EL (cell line): ENCODE measurements at regions not wholly inside any gene's neighbourhood (a gene's known extent, or its start where the extent isn't known, plus 50 kb on each side); places are given as distances from the start of the nearest gene placed in this dataset.
A peak's percentile ranks its signal among the peaks of the same experiment; 100 is the strongest.

ENCODE experiments used
- DNase-seq: peaks from one replicate; pipeline ENCODE4 v3.0.0-alpha.2; 2016

DNA sequence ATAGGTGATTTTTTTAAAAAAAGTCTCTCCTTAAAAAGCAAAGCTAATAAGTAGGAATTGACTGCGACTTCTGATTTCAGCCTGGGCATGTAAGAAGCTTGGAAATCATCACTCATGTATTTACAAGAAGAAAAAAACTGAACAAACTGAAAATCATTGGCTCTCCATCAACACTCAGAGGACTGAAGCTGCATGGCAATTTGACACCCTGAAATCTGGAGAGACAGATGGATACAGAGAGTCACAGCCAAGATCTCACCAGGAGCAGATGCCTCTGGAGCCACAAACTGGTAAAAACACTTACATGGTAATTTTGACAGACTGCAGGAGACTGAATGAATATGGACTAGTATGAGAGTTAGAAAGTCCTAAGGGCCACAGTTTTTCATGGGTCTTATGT is 191.2 kb upstream of the TCF21 start:
- DNase-seq = no peak

DNA sequence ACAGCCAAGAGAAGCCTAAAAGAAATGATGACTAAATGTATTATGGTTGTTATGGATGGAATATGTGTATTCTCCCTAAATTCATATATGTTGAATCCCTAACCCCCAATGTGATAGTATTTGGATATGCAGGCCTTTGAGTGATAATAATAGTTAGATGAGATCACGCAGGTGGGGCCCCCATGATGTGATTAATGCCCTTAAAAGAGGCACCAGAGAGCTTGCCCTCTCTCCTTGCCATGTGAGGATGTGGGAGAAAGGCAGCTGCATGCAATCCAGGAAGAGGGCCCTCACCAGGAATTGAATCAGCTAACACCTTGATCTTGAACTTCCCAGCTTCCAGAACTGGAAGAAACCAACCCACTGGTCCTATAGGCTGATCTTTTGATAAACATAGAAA is 190.6 kb upstream of the TCF21 start:
- DNase-seq = no peak

DNA sequence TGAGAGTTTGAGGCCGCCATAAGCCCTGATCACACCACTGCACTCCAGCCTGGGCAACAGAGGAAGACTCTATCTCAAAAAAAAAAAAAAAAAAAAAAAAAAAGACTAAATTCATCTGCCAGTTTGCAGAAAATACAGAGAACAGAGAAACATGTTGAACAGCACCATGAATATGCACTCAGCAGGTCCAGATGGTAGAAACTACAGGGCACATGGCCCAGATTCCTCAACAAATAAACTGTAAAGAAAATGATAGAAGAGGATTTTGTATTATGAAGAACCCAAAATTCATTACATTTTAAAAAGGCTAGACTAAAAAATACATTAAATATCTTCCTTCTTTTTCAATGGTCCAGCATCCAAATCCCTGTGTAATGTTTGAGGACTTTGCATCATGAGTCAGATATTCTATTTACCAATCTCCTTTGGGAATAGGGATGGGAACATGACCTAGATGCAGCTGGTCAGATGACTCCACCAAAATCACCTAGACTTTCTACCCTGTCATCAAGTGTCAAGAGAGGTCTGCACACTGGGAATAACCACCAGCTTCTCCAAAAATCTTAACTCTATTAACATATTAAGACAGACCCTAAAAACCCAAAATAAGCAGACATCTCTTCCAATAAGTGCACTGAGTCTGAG is 189.1 kb upstream of the TCF21 start:
- no peak for DNase-seq

DNA sequence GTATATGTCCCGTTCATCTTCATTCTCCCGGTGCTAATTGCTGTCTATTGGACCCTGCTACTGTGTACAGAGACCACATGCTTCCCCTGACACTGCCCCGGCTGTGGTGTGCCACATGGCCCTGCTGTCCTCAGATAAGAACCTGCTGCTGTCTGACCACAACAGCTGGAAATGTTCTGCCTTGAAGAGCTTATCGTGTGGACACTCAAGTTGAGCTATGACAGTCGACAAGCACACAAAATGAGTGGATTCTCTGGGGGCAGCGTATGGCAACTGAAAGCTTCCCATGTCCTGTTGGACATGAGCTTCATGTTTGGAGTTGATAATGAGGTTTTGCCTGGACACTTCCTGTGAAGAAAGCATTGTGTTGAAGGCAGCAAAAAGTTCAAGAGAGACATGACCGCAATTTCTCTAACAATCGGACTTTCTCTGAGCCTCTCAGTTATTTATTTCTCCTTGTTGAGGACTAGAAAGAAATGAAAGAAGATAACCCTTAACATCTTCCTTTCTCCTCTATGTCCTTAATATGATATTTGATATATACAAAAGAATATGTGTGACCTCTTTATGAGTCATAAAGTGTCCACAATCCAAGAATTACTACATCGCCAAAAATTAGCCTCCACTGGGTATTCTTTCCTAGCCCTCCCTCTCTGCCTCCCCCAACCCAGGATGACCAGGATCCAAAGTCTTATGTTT is 187.1 kb upstream of the TCF21 start:
- DNase-seq = no peak

DNA sequence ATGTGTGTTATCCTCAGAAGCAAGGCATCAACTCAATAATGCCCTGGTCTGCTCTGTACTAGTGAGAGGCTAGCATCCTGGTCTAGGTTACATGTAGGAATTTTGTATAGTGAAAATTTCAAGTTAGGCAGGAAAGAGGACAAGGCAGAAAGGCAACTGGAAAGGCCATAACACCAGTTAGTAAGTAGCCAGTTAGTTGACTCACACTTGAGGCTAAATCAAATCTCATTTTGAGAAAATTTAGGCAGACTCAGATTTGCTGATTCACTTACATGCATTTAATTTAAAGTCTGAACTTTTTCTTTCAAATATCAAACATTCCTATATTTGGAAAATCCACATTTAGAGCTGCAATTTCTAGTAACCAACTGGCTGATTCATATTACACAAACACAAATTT is 184.5 kb upstream of the TCF21 start:
- DNase-seq = no peak

DNA sequence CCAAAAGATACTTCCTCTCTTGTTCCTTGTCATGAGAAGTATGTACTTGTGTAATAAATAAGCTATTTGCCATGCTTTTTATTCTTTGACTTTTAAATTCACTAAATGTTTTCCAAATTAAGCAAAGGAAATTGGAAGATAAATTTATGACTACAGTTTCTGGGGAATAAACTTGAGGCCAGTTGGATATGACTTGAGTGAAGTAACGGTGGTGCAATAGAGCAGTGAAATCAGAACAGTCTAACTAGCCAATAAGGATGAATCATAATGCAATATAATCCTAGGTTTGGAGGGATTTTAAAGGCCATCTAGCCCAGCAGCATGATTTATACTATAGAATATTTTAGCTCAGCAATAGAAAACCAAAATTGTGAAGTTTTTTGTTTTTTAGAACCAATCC is 183.8 kb upstream of the TCF21 start:
- peak; percentile 67 for DNase-seq

DNA sequence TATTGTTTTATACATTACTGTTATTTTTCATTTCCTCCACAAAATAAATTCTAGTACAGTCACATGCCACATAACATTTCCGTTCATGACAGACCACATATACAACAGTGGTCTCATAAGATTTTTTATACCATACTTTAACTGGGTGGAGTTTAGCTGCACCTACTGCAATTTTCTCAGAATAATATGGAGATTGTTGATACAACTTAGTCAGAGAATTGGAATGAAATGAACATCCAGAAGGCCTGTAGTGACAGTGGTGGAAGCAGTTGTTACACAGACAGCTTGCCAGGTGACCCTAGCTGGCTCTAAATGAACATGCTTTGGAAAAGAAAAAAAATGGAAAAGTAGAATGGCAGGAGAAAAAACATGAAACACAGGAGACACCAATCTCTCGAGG is 183.2 kb upstream of the TCF21 start:
- DNase-seq = peak; percentile 78

DNA sequence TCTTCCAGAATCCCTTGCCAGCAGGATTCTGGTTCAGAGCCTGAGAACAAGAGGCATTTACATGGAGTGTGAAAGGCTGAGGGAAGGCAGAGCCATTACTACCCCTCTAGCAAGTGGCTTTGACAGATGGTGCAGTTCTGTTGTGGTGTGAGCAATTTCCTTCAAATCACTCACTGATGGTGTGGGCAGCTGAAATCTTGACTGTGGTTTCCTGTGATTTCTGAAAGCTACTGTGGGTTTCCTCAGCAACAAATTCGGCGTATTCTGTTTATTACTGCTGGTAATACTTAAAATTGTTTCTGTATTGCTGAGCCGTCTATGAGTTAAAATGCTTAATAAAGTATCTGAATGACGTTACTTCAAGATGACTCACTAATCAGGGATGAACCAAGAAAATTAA is 181.5 kb upstream of the TCF21 start:
- DNase-seq = peak; percentile 91

DNA sequence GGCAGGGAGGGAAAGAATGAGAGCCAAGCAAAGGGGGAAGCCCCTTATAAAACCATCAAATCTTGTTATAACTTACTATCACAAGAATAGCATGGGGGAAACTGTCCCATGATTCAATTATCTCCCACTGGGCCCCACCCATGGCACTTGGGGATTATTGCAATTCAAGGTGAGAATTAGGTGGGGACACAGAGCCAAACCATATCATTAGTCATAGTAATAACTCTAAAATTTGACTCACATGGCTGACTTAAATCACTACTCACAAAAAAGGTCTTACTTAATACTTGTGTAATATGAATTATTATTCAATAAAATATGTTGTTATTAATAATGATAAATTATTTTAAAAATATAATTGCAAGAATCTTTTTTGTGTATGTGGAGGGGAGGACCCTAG is 178.1 kb upstream of the TCF21 start:
- no peak for DNase-seq

DNA sequence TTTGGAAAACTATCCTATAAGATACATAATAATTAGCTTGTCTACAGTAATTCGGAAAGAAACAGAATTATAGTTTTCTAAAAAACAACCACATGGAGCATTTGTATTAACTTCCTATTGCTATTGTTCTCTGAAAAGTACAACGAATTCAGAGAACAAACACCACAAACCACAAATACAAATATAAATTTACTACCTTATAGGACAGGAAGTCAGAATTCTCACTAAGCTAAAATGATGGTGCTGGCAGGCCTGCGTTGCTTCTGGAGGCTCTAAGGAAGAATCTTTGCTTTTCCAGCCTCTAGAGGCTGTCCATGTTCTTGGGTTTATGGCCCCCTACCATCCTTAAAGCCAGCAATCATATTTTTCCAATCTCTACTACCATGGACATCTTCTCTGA is 173.6 kb upstream of the TCF21 start:
- DNase-seq = no peak

DNA sequence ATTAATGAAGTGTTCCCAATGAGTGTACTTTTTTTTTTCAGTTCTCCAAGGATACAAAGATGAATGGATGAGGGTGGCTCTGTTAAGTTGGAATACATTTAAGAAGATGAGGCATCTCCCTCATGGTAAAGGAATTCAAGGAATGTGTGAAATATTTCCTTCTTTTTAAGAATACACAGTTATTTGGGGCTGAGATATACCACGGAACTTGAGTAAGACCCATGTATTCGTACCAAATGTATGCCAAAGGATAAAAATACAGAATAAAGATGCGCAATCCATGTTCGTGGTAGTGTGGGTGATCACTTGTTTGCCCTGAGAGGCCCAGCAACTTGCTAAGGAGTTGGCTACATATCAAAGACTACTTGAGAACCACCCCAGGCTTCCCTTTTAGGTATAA is 164.2 kb upstream of the TCF21 start:
- peak; percentile 86 for DNase-seq

DNA sequence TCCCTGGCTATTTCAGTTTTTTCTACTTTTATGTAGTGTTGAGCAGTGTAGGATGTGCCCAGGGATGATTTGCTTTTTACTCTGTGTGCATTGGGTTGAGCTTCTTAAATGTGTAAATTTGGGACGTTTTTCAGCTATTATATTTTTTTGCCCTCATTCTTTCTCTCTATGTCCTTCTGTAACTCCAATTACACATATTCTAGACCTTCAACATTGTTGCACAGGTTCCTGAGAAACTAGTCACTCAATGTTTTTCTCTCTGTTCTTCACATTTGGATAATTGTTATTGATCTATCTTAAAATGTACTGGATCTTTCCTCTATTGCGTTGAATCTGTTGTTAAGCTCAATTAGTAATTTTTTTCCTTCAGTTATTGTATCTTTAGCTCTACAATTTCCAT is 162.7 kb upstream of the TCF21 start:
- no peak for DNase-seq

DNA sequence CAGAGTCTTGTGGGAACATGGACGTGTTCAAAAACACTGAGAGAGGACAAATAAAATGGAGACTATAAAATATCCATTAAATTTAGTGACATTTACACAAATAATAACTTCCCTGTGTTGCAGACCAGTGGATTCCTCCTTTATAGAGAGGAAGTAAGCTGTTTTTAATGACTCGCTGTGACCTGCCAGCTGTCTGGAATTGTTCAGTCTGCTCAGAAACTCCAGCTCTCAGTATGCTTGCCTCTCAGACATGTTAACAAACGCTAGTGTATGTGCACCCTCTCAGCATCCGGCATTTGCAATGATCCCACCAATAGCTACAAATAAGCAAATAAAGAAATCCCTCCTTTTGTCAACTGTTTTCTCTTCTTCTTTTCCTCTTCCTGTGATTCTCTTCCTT is 158.0 kb upstream of the TCF21 start:
- peak; percentile 34 for DNase-seq

DNA sequence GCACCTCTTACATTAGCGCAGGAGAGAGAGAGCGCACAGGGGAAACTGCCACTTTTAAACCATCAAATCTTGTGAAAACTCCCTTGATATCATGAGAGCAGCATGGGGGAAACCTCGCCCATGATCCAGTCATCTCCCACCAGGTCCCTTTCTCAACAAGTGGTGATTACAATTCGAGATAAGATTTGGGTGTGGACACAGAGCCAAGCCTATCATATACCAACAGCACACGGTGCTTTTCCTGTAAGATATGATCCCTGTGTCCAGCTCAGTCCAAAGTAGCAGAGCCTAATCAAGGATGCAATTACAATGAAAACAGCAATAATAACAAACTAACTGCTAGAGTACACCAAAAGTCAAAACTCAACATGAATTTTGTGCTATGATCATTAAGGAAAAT is 148.7 kb upstream of the TCF21 start:
- no peak for DNase-seq

DNA sequence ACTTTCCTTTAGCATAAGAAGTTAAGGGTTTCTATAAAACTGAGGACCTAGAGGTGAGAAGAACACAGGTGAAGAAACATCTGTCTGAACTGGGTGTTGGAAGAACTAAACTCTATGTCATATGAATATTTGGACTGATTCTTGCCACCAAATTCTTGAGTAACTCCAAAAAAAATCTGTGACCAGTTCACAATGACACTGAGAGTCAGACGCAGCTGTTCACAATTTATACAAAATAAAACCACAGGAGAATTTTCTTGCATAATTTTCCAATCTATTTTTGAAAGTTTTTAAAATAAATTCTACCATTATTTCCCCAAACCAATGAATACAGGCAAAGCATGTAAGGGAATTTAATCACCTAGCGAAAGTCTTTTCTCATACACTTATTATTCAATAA is 148.1 kb upstream of the TCF21 start:
- DNase-seq = no peak

DNA sequence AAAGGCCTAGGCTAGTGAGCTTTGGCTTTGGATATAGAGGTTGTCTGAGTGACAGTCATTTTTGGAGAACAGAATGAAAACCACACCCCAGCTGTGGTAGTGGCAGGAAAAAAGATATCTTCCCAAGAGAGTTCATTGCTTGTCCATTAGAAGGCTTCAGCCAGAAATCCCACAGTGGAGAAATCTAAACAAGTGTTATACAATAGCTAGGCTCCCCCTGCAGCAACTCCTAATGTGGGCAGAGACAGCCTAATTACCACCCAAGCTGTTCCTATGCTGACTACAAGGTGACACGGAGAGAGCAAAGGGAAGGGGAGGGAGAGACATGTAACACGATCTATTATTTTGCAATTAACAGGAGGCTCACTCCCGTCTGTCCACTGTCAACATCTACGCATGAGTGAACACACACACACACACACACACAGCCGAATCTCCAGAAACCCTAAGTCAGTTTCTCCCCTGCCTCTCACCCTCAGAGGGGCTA is 147.5 kb upstream of the TCF21 start:
- no peak for DNase-seq

DNA sequence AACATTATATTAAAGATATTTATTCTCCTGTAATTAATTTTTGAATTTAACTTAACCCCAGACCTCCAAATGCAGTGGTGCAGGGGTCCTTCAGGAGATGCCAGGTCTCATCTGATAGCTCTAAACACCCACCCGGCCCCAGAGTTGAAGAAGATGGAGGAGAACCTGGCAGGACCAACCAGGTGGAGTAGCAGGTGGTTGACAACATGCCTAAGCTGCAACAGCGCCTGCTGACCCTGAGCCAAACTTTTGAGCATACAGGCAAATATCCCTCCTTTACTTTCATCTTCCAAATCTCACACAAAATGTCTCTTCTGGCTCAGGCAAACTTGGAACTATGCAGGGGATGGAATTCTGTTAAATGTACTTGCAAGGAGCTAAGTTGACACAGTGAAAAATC is 145.3 kb upstream of the TCF21 start:
- DNase-seq = no peak

DNA sequence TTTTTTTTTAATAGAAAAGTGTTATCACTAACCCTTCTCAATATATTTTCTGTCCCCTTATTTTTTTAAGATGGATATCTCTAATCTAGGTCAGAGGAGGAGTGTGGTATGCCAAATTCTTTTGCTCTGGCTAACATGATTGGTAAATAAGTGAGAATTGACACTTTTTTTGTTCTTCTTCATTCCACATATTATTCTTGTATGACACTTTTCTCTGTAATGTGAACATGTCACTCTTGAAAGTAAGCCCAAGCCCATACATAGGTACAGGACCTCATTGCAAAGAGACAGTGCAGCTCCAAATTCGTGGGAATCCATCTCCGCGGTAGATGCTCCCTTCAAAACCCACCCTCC is 142.5 kb upstream of the TCF21 start:
- no peak for DNase-seq

DNA sequence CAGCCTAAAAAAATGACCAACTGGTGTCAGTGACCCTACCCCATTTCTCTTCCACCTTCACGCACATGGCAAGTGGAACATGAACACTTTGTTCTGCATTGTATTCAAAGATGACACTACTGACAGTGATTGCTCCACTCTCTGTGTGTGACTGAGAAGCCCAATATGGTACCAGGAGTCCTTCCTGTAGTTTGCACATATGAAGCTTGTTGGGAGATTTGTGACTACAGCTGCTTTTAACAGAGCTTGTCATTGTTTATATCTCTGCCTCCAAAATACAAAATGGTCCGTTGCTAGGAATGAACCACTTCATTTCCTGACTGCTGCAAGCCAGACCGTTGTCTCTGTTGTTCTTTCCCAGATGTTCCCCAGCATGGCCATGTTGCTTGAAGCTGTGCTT is 140.3 kb upstream of the TCF21 start:
- no peak for DNase-seq

DNA sequence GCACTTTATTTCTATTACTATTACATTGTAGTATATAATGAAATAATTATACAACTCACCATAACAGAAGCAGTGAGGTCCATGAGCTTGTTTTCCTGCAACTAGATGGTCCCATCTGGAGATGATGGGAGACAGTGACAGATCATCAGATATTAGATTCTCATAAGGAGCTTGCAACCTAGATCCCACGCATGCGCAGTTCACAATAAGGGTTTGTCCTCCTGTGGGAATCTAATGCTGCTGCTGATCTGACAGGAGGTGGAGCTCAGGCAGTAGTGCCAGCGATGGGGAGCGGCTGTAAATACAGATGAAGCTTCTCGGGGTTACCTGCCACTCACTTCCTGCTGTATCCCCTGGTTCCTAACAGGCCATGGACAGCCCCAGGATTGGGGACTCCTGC is 139.5 kb upstream of the TCF21 start:
- DNase-seq = no peak

DNA sequence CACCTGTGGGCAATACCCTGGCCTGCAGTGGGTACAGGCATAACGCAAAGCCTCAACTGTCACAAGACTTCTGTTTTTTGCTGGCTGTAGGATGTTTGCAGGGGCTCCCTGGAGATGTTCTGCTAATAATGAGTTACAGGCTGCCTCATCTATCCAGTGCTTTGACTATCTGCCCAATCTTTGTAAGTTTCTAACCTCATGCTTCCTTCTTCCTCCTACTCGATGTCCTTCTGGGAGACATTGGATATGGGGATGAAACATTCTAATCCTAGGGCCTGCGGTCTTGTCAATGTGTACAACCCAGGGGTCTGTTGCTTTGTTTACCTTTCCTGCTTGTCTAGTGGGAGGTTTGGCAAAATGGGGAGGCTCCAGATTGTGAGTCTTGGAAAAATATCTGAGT is 136.8 kb upstream of the TCF21 start:
- no peak for DNase-seq

DNA sequence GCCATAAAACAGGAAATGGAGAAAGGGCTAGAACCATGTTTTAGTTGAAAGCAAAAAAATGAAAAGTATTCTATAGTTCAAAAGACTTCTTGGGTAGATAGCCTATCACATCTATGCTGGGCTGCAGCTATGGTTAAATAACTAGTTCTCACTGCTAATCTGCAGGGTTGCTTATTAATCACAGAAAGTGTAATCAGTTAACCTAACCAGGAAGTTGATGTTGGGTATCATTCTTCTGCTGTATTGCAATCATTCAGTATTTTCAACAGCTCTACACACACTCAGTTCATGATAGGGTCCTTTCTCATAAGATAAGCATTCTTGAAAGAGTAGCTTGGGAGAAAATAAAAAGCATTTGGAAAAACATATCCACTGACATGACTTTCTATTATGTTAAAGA is 135.2 kb upstream of the TCF21 start:
- DNase-seq = no peak

DNA sequence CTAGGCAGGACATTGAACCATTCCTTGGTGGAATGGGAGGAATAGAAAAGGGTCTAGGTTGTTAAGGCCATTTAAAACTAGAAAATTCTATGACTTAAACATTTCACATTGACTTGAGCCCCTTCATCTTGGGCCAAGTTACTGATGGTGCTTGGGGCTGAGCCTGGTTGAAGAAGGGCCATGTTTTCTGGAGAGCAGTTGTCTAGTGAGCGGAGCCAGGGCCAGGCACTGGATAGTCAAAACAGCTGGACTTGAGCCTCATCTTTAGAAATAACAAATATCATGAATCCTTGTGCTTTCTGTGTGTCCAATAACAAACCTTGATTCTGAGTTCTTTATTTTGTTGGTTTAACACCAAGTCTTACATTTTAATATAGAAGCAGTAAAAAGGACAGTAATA is 134.6 kb upstream of the TCF21 start:
- no peak for DNase-seq

DNA sequence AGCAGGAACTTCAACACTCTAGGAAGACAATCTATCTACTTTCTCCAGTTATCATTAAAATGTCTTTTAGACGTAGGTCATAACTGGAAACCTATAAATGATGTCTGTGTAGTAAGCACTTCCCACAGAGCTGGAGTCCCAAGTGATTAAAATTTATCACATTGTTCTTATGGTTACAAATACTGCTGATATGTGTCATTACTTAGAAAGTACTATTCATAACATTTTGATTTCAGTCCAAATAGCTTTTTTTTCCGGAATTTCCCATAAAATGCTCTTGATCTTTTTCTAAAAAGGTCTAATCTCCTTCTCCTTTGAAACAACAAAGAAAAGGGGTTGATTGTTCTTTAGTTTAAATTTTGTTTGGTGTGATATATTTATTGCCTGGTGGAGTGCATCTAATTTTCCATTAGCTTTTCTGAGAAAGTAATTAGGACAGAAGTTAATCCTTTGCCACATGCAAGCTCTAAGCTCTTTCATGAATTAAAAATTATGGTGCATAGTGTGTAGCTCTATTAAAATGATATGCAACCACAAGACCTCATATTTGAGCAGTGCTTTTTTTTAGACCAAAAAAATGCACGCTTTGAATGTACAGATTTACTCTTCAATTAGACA is 132.7 kb upstream of the TCF21 start:
- DNase-seq = peak; percentile 54

DNA sequence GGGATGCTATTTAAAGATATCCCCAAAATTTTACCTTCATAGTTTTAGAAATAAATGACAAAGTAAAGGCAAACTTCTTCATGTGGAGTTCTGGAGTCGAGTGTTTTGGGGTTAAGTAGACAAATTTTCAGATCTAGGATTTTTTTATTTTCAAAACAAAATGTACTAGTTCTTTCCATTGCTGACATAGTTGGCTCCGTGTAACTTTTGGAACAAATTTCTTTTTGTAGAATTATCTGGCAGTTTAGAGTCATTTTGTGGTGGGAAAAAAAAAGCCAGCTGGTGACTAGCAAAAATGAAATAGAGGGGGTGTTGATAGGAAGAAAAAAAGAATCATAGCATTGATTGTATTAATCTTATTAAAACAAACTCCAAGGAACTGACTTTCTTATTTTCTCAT is 131.6 kb upstream of the TCF21 start:
- no peak for DNase-seq
